Vagina (tissue), 2 donors: ENCODE measurements at regions not wholly inside any gene's neighbourhood (a gene's known extent, or its start where the extent isn't known, plus 50 kb on each side); places are given as distances from the start of the nearest gene placed in this dataset.

Experiments used
- POLR2A ChIP-seq, 2 donors: fragments of 450-650 bp; IDR thresholded peaks; one replicate each; pipeline ENCODE4 v1.6.1; 2017; ENCODE audit warnings: antibody characterized with exemption in 2 of 2, mild to moderate bottlenecking in 2 of 2, moderate library complexity in 2 of 2
- TF ChIP-seq, protein P1 (sequence below), 3 experiments: fragments of 450-650 bp in 2 of 3; fragments of 200-600 bp in 1 of 3; sonication (generic) in 1 of 3; IDR thresholded peaks; one replicate each; pipeline ENCODE4 v1.5.1; 2017 to 2019; ENCODE audit warnings: antibody characterized with exemption in 3 of 3, mild to moderate bottlenecking in 2 of 3, moderate library complexity in 2 of 3

DNA sequence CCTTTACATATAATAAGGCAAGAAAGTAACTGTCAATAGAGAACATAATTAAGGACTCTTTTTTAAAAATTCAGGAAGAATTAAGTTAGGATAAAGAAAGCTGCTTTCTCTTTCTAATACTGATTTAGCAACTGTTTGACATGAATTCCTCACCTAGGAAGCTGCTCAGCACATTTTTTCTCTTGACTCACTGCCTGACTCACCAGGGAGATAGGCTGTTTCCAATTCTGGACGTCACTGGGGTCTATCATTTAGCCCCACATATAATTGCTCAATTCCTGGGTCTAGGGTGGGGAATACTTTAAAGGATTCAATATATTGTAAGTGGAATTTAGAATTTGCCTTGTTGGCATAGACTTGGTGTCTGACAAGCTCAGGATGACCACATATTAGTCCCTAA, 50.8 kb upstream of the UGP2 start:
- TF ChIP-seq POLR2A (IDR thresholded peaks at IDR 0.05), result no peak
- TF ChIP-seq, protein P1, sequence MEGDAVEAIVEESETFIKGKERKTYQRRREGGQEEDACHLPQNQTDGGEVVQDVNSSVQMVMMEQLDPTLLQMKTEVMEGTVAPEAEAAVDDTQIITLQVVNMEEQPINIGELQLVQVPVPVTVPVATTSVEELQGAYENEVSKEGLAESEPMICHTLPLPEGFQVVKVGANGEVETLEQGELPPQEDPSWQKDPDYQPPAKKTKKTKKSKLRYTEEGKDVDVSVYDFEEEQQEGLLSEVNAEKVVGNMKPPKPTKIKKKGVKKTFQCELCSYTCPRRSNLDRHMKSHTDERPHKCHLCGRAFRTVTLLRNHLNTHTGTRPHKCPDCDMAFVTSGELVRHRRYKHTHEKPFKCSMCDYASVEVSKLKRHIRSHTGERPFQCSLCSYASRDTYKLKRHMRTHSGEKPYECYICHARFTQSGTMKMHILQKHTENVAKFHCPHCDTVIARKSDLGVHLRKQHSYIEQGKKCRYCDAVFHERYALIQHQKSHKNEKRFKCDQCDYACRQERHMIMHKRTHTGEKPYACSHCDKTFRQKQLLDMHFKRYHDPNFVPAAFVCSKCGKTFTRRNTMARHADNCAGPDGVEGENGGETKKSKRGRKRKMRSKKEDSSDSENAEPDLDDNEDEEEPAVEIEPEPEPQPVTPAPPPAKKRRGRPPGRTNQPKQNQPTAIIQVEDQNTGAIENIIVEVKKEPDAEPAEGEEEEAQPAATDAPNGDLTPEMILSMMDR (IDR thresholded peaks at IDR 0.05), result no peak
